ENCODE measurements at regions not wholly inside any gene's neighbourhood (a gene's known extent, or its start where the extent isn't known, plus 50 kb on each side); places are given as distances from the start of the nearest gene placed in this dataset.

- no peaks in the 10 kb centered on the region for H3K27me3 ChIP-seq (ENCODE audit: insufficient read depth, low read length)
- H2BK5ac ChIP-seq (ENCODE audit: insufficient read length, low read length) = no peak overlapping the region
- H3K4ac ChIP-seq (ENCODE audit: low read depth, low read length) = no peak overlapping the region
- no peak overlapping the region for H4K8ac ChIP-seq (replicated peaks; ENCODE audit: insufficient read length, low read depth, low read length)
- H3K9me3 ChIP-seq (ENCODE audit: control insufficient read depth, low read depth, low read length) = no peaks in the 10 kb centered on the region
- no peak overlapping the region for H3K14ac ChIP-seq (ENCODE audit: insufficient read depth, low read length)
- no peaks in the 10 kb centered on the region for H3K4me1 ChIP-seq (ENCODE audit: insufficient read depth, low read length)
- H3K23ac ChIP-seq (ENCODE audit: insufficient read length, low read depth, low read length) = no peak overlapping the region
- no peak overlapping the region for H3K56ac ChIP-seq (ENCODE audit: insufficient read length, low read depth, low read length)
- Mint-ChIP-seq H3K36me3 (ENCODE audit: insufficient read depth in 1 of 3, low read depth in 3 of 3) (peaks cover 0 to 5% (median 0%) of the 10 kb centered on the region in 3 experiments; a peak in 2 of 7 replicates), H3K4me3 (no peak overlapping the region), H3K27me3 (ENCODE audit: low read depth) (peaks cover 2% of the 10 kb centered on the region; the same call in 1 of the 2 replicates), H3K27ac (no peak overlapping the region), H3K4me1 (peaks cover 2 to 3% of the 10 kb centered on the region in 2 experiments), H3K9me3 (peaks cover 7 to 13% of the 10 kb centered on the region in 2 experiments)
- no peak overlapping the region for H2BK12ac ChIP-seq (ENCODE audit: insufficient read length, low read depth, low read length)
- no CpG with 5 or more reads among the region's 3 CpGs for WGBS (ENCODE audit: extremely low coverage, insufficient read length, low lambda C conversion rate)
- no peak overlapping the region for H2BK20ac ChIP-seq (ENCODE audit: low read depth, low read length, poor library complexity, severe bottlenecking)
- no peak overlapping the region for H2BK15ac ChIP-seq (ENCODE audit: low read depth, low read length)
- H3K27ac ChIP-seq (ENCODE audit: insufficient read length, low read depth, low read length) = no peak overlapping the region
- no peaks in the 10 kb centered on the region for H4K20me1 ChIP-seq (ENCODE audit: control insufficient read depth, insufficient read depth, insufficient read length)
- H3K18ac ChIP-seq (ENCODE audit: insufficient read length, low read depth, low read length) = no peak overlapping the region
- H2AK5ac ChIP-seq (ENCODE audit: insufficient read length, low read length) = no peak overlapping the region
- H3T11ph ChIP-seq (ENCODE audit: low read length) = no peak overlapping the region
- no peak overlapping the region for H4K5ac ChIP-seq (ENCODE audit: insufficient read length, low read depth, low read length)
- no peaks in the 10 kb centered on the region for H3K23me2 ChIP-seq (ENCODE audit: insufficient read length, low read depth, low read length, poor library complexity, severe bottlenecking)
- no peak overlapping the region for H2BK120ac ChIP-seq (ENCODE audit: low read depth, low read length, poor library complexity, severe bottlenecking)
- H3K9ac ChIP-seq (ENCODE audit: extremely low read depth, insufficient read length, low read length) = no peak overlapping the region
- H3K79me2 ChIP-seq (ENCODE audit: insufficient read depth, low read length) = no peaks in the 10 kb centered on the region
- no peaks in the 10 kb centered on the region for H3K79me1 ChIP-seq (ENCODE audit: insufficient read depth, low read depth, low read length, poor library complexity, severe bottlenecking)
- H3K4me2 ChIP-seq (ENCODE audit: insufficient read depth, insufficient read length, low read length) = no peak overlapping the region
- DNase-seq = no peak
- no peak overlapping the region for H2AFZ ChIP-seq (ENCODE audit: low read length)
- no peak overlapping the region for H4K91ac ChIP-seq (ENCODE audit: insufficient read length, low read depth, low read length)
- no peak for TF ChIP-seq CTCF (conservative IDR thresholded peaks at IDR 0.05)
Observed at GRCh38 chr1:112297536-112297935, 98.5 kb upstream of the CTTNBP2NL start.

Measured in H9 (cell line).